Activated gamma-delta T cell treated with anti-CD3 and anti-CD28 coated beads, Interleukin-2, amount 50 U/mL, for 16 hours (primary cell): ENCODE measurements at regions not wholly inside any gene's neighbourhood (a gene's known extent, or its start where the extent isn't known, plus 50 kb on each side); places are given as distances from the start of the nearest gene placed in this dataset.
"Not testable (repeated sequence)": the region's sequence is repeated elsewhere in the genome, so short reads cannot be mapped to it uniquely, and the experiment has no call there.

ENCODE experiments used
- DNase-seq: peaks from one replicate; pipeline ENCODE4 v3.0.0-alpha.2; 2020; ENCODE audit warnings: low read depth

GRCh38 chr20:30393523-30393922, 863.9 kb upstream of the DEFB115 start:
- not testable (repeated sequence) for DNase-seq

- not testable (repeated sequence) for DNase-seq
These were observed 860.4 kb upstream of the DEFB115 start for GRCh38 chr20:30397111-30397510.

GRCh38 chr20:30405061-30405460, 852.4 kb upstream of the DEFB115 start:
- not testable (repeated sequence) for DNase-seq

- DNase-seq = not testable (repeated sequence)
These were observed 851.9 kb upstream of the DEFB115 start for GRCh38 chr20:30405585-30405984.

- not testable (repeated sequence) for DNase-seq
These were observed 851.1 kb upstream of the DEFB115 start for GRCh38 chr20:30406370-30406769.

- DNase-seq = no peak
These were observed 844.5 kb upstream of the DEFB115 start for GRCh38 chr20:30412972-30413371.

- DNase-seq = not testable (repeated sequence)
These were observed 840.1 kb upstream of the DEFB115 start for GRCh38 chr20:30417387-30417786.

- DNase-seq = not testable (repeated sequence)
These were observed 839.1 kb upstream of the DEFB115 start for GRCh38 chr20:30418378-30418777.

GRCh38 chr20:30419466-30419865, 838.0 kb upstream of the DEFB115 start:
- no peak for DNase-seq

- DNase-seq = not testable (repeated sequence)
These were observed 837.5 kb upstream of the DEFB115 start for GRCh38 chr20:30419871-30420420.
